Prostate gland (tissue), 2 donors: ENCODE measurements at regions not wholly inside any gene's neighbourhood (a gene's known extent, or its start where the extent isn't known, plus 50 kb on each side); places are given as distances from the start of the nearest gene placed in this dataset.

Experiments used
- POLR2A ChIP-seq: fragments of 450-650 bp; IDR thresholded peaks from one replicate; pipeline ENCODE4 v1.6.1; 2016; ENCODE audit warnings: antibody characterized with exemption, mild to moderate bottlenecking
- TF ChIP-seq, protein P1 (sequence below), 4 experiments: fragments of 200-600 bp in 2 of 4; fragments of 450-650 bp in 2 of 4; sonication (generic) in 2 of 4; IDR thresholded peaks; 1 replicate in 3 of 4; 2 replicates in 1 of 4; pipeline ENCODE4 v1.5.1; 2016 to 2019; ENCODE audit warnings: antibody characterized with exemption in 4 of 4, mild to moderate bottlenecking in 2 of 4, moderate library complexity in 2 of 4

DNA sequence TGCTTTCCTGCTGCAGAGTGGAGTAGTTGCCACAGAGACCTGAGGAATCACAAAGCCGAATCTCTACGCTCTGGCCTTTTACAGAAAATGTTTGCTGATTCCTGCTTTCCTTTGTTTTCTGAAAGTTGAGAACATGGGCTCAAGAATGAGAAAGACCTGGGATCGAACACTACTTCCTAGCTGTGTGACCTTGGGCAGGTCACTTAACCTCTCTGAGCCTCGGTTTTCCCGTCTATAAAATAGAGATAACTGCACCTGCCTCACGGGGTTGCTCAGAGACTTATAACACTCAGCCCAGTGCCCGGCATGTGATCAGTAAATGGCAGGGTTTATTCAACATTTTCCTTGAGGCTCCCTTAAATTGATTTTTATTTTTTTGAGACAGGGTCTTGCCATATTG lies 70.9 kb upstream of the ALX4 start:
- TF ChIP-seq, protein P1, sequence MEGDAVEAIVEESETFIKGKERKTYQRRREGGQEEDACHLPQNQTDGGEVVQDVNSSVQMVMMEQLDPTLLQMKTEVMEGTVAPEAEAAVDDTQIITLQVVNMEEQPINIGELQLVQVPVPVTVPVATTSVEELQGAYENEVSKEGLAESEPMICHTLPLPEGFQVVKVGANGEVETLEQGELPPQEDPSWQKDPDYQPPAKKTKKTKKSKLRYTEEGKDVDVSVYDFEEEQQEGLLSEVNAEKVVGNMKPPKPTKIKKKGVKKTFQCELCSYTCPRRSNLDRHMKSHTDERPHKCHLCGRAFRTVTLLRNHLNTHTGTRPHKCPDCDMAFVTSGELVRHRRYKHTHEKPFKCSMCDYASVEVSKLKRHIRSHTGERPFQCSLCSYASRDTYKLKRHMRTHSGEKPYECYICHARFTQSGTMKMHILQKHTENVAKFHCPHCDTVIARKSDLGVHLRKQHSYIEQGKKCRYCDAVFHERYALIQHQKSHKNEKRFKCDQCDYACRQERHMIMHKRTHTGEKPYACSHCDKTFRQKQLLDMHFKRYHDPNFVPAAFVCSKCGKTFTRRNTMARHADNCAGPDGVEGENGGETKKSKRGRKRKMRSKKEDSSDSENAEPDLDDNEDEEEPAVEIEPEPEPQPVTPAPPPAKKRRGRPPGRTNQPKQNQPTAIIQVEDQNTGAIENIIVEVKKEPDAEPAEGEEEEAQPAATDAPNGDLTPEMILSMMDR (IDR thresholded peaks at IDR 0.05), result no peak
- no peak for TF ChIP-seq POLR2A
